HL-60 (cell line): ENCODE measurements at regions not wholly inside any gene's neighbourhood (a gene's known extent, or its start where the extent isn't known, plus 50 kb on each side); places are given as distances from the start of the nearest gene placed in this dataset.

ENCODE experiments used
- POLR2AphosphoS5 ChIP-seq: IDR thresholded peaks from 2 replicates; pipeline ENCODE4 v1.6.1; 2012; ENCODE audit warnings: low read depth
- TF ChIP-seq, protein P1 (sequence below): IDR thresholded peaks from one replicate; pipeline ENCODE4 v1.5.1; 2011; ENCODE audit warnings: low read length, control low read depth, inconsistent platforms; ENCODE audit not compliant: insufficient read depth

DNA sequence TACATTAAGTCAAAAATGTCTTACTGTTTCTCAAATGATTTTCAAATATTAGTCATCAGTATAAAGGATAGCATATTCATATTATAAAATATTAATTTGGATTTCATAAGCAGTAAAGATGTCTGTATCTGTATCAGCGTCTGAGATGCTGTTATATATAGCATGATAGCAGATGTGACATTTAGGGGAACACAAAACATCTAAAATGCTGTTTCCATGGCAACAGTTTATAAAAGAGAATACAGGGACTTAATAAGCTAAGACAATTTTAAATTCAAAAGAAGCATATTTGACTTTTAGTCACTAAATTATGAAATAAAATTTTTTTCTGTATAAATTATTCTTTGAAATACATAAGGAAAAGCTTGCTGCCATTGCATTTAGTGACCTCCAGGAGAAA, 432.2 kb downstream of the PDGFC start:
- TF ChIP-seq POLR2AphosphoS5 = no peak
- TF ChIP-seq, protein P1, sequence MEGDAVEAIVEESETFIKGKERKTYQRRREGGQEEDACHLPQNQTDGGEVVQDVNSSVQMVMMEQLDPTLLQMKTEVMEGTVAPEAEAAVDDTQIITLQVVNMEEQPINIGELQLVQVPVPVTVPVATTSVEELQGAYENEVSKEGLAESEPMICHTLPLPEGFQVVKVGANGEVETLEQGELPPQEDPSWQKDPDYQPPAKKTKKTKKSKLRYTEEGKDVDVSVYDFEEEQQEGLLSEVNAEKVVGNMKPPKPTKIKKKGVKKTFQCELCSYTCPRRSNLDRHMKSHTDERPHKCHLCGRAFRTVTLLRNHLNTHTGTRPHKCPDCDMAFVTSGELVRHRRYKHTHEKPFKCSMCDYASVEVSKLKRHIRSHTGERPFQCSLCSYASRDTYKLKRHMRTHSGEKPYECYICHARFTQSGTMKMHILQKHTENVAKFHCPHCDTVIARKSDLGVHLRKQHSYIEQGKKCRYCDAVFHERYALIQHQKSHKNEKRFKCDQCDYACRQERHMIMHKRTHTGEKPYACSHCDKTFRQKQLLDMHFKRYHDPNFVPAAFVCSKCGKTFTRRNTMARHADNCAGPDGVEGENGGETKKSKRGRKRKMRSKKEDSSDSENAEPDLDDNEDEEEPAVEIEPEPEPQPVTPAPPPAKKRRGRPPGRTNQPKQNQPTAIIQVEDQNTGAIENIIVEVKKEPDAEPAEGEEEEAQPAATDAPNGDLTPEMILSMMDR = no peak
